DND-41 (cell line): ENCODE measurements at regions not wholly inside any gene's neighbourhood (a gene's known extent, or its start where the extent isn't known, plus 50 kb on each side); places are given as distances from the start of the nearest gene placed in this dataset.

Experiments used
- CTCF ChIP-seq: IDR thresholded peaks from 2 replicates; pipeline ENCODE4 v1.5.1; 2012; ENCODE audit warnings: borderline replicate concordance, low read length, moderate library complexity, mild to moderate bottlenecking; ENCODE audit not compliant: poor library complexity, severe bottlenecking; ENCODE audit errors: extremely low read depth
- EZH2 ChIP-seq: IDR thresholded peaks from 3 replicates; pipeline ENCODE4 v1.6.1; 2012; ENCODE audit warnings: borderline replicate concordance, low read depth, mild to moderate bottlenecking, moderate library complexity, low read length, inconsistent platforms; ENCODE audit not compliant: severe bottlenecking

- TF ChIP-seq CTCF: no peak
- no peak for TF ChIP-seq EZH2
Observed at GRCh38 chr5:130568791-130569190, 596.3 kb downstream of the HINT1 start.
